NCI-H2107 treated with DMSO at 0.1 percent for 48 hours (cell line): ENCODE measurements at regions not wholly inside any gene's neighbourhood (a gene's known extent, or its start where the extent isn't known, plus 50 kb on each side); places are given as distances from the start of the nearest gene placed in this dataset.

Experiments
- DNase-seq: peaks from one replicate; lab custom pipeline; 2025; ENCODE audit not compliant: unreplicated experiment; lab: John Stamatoyannopoulos, UW

DNA sequence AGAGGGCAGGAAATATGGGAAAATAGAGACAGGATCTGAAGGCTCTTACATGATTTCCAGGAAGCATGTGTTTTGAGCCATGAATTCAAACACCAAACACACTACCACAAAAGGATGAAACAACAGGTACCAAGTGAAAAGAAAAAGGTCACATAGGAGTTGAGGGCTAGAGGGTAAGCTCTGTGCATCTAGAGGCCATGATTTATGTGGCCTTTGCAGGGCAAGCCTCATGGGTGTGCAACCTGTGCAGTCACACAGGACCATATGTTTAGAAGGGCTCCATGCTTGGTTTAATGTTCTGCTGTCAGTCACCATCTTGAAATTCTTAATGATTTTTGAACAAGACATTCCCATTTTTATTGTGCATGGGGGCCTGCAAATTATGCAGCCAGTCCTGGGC lies 134.5 kb upstream of the CCDC68 start:
- no peak for DNase-seq

DNA sequence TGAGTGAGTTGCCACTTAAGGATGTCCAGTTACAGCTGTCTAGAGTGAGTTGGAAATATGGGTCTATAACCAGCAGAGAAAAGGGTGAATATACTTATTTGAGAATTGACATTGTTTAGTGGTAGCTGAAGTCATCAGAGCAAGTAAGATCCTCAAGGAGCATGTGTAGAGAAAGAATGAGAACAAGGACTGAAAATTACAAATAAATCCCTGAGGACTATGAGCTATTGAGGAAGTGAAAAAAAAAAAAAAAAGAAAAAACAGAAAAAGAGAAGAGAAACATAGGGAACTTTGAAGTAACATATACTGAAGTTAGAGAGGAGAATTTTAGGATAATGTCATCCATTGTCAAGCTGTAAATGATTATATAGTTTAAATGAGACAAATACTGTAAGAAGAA lies 134.0 kb upstream of the CCDC68 start:
- DNase-seq: no peak

DNA sequence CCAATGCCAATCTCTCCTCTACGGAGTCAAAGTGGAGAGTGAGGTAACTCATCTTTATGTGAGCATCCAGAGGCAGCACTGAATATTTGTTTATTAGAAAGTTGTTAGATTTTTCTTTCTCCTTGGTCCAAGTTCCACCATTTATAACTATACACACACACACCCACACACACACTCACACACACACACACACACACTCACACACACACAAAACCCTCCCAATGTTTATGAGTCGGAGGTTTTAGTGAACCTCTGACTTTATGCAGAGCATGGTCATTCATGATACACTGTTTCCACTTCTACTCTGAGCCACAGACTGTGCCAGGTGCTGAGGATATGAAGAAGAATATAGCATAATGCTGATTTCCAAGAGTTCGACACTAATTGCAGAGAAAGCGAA lies 132.9 kb upstream of the CCDC68 start:
- no peak for DNase-seq

DNA sequence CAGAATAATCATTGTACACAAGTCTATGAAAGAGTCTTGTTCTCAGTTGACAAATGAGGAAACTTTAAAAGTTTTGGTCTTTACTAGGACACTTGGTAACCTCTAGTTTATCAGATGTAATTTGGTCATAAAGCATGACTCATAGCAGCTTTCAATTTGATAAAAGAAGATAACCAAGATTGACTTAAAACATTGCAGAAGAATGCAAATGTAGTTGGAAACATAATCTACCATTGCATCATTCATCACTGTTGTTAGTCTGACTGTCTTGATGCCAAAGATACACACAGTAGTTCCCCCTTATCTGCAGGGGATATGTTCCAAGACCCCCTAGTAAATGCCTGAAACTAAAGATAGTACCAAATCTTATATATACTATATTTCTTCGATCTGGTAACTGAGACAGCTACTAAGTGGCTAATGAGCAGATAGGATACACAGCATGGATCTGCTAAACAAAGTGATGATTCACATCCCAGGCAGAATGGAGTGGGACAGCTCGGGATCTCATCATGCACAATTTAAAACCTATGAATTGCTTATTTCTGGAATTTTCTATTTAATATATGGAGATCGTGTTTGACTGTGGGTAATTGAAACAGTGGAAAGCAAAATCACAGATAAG lies 131.4 kb upstream of the CCDC68 start:
- no peak for DNase-seq

DNA sequence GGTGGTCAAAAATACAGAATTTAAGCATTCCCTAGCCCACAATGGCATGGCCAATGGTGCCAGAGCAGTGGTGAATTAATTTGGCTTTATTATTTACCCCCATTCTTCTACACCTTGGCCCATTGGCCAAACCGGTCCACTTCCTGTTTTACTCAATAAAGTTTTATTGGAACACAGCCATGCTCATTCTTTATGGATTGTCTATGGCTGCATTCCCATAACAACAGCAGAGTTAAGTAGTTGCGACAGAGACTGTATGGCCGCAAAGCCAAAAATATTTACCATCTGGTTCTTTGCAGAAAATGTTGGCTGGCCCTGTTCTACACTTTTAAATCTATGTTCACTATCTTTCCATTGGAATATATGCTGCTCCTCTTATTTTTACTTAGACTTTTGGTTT lies 130.3 kb upstream of the CCDC68 start:
- no peak for DNase-seq

DNA sequence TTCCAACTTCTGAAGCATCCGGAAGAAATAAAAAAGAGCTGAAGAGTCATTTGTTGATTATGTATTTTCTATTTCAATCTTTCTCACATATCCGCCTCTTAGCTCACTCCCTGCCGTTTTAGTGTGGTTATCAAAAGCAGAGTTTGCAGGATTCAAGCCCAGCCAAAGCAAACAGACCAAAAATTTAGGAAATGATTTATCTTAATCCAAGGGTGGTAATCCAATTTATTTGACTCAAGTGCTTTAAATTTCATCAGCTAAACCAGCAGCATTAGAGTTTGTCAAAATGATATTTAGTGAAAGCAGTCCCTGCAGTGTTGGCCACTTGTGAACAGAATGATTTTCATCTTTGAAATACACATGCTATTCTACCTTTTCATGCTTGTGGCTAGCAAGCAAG lies 129.3 kb upstream of the CCDC68 start:
- DNase-seq: no peak

DNA sequence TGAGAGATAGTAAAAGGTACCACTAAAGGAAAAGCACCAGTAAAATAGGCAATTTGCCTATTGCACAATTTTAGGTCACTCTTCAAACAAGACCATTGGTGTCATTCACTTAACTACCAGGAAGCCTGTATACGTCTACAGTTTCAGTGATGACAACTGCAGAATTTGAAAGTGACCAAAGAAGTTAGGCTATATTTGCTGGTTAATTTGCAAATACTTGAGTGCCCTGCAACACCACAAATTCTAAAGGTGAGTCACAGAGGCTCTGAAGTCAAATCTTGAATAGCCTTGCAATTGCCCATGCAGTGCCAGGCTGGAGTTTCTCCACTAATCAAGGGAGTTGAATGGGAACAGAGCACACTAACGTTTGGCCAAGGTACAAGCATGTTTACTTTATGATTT lies 128.7 kb upstream of the CCDC68 start:
- no peak for DNase-seq

DNA sequence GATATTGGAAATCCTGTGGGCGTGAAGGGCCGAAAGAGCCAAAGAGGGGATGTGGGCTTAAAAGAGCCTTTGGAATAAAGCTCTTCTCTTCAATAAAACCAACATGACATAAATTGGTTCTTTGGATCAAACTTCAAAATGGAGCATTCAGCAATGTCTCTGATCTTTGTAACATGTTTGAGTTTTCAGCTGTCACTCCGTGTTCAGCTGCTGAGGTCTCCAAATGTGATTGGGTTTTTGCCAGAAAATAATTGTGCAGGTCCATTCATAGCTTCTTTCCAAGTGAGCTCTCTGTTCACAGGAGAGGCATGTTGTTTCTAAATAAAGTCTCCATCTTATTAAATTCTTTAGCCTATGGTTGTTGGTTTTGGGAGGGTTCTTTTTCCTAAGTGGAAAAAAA lies 127.6 kb upstream of the CCDC68 start:
- no peak for DNase-seq

DNA sequence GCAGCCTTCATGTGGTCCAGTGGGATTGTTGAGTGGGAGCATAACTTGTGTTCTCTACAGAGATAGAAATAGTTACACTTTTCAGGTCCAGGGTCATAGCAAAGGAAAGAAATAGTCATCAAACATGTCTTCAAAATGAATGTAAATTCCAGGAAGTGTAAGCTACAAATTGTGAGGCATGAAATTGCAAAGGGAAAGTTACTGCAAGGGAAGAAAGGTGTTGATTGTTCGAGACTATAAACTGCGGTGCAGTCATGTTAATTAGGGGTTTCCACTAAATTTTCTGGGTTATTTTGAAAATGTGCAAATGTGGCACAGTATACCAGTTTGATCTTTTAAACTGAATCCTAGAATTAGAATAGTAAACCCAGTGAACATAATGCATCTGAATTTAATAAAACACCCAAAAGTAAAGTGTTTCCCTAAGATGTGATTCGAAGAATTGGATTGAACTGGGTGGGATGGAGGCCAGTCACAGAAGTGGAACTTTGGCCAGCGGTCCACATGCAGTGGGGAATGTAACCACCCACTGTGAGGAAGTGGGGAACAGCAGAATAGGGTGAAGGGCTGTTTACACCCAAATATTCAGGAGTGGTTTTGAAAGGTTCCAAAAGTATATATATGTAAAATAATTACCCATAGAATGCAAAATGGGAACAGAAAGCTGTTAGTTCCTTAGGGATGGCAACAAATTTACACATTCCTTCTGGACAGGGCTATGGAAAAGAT lies 126.5 kb upstream of the CCDC68 start:
- DNase-seq: no peak

DNA sequence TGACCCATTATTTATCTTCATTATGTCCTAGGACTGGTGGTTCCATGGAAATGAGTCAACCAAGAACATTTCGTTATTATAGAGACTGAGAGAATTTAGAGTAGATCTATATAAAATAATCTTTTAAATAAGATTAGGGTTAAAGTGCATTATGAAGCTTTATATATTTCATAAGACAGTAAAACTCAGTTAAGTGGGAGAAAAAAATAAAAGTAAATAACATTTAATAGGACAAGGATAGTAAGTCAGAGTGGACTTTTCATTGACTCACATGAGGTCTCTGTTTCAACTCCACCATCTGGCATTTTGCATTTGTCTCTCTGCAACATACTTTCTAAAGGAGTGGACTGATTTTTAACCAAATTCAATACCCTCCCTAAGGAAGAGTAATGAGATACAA lies 125.3 kb upstream of the CCDC68 start:
- no peak for DNase-seq

DNA sequence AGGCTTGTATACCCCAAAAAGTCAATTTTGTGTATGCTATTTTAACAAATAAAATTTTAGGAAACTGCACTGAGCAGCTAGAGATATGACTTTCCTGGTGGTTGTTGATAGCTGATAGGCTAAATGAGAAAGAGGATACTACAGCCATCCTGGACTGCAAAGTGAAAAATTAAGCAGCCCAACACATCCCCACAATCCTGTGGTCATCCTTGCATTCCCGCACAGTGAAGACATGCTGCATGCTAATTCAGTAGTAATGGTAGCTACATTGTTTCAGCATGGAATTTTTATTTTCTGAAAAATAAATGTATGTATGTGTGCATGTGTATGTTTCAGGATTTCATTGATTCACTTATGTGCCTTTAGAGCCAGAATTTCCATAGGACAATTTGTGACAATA lies 124.2 kb upstream of the CCDC68 start:
- DNase-seq: no peak

DNA sequence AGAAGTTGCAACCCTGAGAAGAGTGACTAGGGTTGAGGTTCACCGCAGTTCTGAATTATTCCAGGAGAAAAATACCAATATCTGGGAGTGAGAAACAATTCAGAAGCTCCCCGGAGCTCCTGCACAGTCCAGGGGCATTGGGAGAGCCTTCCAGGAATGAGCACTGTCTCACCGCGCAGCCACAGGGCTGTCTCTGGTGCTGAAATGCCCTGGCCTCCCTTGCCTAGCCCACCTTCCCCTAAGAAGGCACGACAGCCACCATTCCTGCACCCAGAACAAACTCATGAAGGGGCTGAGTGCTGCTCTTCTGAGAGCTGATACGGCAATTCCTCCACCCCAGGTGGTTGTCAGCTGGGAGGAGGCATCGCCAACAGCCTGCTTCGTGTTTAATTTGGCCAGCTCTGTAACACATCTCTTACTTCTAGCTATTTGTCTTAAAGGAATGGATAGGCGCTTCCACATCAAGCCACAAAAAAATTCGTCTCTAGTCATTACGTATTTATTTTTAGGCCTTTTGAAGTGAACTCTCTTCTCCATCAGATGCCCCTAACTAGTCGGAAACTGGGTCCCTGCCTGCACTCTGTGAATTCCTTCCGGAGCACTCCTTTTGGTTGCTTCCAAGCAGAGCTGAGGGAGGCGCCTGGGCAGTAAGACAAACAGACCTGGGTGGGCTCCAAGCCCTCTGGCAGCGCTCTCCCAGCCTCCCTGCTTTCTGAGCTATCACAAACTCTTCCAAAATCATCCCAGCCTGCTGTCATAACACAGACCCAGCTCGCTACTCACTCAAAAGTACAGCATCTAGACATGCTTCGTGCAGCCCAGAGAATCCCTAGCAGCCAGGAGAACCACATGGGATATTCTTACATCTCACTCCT lies 120.5 kb upstream of the CCDC68 start:
- no peak for DNase-seq

DNA sequence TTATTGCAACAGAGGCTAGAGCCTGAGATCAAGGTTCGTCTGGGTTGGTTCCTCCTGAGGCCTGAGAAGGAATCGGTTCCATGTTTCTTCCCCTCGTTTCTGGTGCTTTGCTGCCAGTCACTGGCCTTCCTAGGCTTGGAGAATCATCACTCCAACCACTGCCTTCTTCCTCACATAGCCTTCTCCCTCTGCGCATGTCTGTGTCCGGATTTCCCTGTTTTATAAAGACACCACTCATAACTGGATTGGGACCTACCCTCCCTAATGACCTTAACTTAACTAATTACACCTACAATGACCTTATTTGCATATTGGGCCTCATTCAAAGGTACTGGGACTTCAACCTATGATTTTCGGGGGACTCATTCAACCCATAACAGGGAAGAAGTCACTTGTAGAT lies 119.8 kb upstream of the CCDC68 start:
- DNase-seq: no peak

DNA sequence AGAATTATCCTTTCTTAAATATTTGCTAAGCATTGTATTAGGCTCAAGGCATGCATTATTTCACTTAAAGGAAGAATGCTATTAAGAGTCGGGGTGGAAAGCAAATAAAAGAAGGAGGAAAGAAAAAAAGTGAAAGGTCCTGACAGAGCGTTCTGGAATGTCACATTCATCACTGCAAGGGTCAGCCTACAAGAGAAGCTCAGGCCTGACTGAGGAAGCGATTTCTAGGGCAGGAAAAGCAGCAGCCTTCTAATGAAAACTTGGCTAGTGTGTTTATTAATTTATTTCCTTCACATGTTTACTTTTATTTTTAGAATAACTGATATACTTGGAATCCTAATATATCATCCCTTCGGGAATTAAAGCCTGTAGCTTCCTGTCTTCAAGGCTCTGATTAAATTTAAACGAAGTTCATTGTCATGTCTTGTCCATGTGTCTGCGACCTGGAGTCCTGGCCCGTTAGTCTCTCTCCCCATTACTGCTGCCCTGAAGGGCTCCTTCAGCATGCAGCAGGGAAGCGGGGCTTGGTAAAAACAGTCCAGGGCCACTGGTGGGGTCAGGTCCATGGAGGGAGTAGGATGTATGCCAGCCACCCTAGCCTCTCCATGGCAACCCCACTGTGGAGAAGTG lies 119.2 kb upstream of the CCDC68 start:
- DNase-seq: no peak

DNA sequence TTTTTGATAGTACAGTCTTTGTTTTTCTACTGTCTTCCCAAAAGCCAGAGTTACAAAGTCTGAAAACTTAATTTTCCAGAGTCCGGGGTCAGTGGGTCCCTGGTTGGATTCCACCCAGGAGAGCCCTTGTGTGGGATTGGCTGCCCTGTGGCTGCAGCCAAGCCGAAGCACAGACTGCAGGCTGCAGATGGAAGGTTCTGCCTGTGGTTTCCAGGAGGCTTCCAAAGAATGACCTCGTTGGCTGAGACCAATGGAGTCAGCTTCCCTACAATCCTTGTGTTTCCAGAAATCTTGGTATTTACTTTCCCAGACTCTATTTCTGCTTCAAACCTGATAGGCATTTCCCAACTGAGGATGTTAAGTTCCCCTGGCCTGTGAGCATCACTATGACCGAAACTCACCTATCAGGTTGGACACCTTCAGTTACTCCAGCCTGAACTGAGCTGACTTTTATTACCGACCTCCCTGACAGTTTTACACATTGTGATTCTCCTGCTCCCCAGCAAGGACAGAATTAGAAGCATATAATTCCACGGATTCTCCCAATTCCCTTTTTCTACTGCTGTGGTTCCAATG lies 117.5 kb upstream of the CCDC68 start:
- no peak for DNase-seq

DNA sequence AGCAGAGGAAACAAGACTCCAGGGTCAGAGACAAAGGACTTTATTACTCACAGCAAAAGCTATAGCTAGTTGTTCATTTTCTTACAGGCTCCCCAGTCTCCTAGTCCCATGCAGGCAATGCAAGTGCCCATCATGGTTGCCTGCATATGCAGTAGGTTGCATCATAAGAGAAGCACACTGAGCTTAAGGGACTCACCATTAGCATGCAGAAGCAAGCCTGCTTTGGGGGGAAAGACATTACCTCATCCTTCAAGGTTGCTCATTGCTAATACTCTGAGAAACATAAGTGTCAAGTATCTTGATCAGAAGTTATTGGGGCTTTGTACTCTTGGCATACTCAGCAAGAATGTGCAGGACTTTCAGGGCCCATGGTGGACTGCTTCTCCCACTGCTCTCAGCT lies 114.6 kb upstream of the CCDC68 start:
- DNase-seq: no peak

DNA sequence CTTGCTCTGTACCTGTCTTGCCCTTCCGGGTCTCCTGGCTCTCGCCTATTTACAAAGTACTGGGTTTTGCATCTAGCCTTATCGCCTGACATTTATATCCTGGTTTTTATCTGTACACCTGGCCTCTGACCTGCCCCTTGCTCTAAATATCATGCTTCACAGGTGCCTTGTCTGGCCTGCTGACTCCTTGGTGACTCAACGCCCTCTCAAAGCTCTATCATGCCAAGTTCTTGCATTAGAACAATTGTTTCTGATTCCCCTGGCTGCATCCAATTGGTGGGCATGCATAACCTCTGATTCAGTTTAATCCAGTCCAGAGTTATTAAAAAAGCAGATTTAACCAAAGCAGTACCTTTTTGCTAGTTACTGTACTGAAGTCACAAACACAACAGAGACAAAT lies 113.9 kb upstream of the CCDC68 start:
- no peak for DNase-seq

DNA sequence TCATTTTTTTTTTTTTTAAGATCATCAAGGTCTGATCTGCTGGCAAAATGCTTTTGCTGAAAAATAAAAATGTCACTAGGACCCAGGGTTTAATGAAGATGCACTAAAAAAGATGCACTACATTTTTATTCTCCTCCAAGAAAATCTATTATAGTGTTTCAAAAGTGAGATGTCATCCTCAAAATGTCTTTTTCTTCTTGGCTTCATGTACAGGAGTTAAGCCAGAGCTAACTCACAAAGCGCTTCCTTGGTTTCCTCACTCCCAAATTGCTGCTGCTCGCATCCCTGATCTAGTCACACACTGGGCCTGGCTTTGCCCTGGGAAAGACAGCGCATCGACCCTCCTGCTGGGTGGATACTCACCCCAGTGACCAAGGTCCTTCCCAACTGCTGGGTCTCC lies 113.4 kb upstream of the CCDC68 start:
- no peak for DNase-seq

DNA sequence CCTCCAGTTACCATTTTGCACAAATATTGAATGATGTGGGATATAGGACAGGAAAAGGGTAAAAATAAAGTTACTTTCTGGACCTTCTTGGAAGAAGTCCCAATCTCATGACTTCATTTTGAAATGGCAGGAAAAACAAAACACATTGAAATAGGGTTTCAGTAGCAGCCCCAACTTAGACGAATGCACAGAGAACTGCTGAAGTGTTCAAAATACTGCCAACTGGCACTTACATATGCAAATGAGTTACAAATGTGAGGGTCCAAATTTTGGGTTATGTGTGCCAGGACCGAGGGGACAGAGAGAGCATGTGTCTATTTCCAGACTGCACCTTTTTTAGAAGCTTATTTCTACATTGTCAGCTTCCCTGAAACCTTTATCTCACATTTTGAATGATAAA lies 112.9 kb upstream of the CCDC68 start:
- no peak for DNase-seq

DNA sequence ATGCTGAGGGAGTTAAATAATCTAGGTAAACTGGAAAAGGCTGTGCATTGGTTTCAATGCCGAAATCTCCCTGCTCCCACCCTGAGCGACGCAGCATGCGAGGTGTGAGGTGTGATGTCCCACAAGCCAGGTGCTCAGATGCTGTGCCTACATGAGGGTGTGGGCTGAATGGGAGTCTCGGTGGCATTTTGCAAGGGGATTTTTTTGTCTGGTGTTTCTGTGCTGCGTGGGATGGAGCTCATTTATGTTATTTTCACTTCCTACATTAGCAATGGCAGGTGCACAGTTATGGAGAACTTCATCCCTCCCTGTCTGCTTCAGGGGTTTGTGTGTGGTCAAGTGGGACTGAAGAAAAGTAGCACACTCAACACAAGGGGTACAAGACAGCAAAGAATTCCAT lies 110.2 kb upstream of the CCDC68 start:
- DNase-seq: no peak

DNA sequence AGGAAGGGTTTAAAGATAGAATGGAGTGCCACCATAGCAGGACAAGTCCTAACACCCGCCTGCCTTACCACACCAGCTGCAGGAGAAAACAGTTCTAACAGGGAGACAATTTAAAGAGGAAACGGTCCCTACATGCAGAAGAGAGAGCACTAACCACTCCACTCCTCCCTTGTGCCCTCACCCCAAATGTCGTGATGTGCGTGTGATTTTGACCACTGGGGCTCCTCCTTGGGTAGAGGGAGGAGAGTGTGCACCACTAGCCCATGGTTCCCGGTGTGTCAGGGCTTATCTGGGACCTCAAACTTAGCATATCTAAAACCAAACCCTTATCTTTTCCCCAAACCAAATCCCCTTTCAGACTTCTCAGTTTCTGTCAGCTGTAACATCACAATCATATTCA lies 105.5 kb upstream of the CCDC68 start:
- DNase-seq: no peak
